Right lobe of liver (tissue), 4 donors: ENCODE measurements at regions not wholly inside any gene's neighbourhood (a gene's known extent, or its start where the extent isn't known, plus 50 kb on each side); places are given as distances from the start of the nearest gene placed in this dataset.

Experiments used
- POLR2A ChIP-seq: fragments of 450-650 bp; IDR thresholded peaks from one replicate; pipeline ENCODE4 v1.6.1; 2017; ENCODE audit warnings: antibody characterized with exemption, mild to moderate bottlenecking
- TF ChIP-seq, protein P1 (sequence below), 4 donors: fragments of 200-600 bp in 3 of 4; fragments of 450-650 bp in 1 of 4; IDR thresholded peaks; one replicate each; pipeline versions ENCODE4 v1.5.1 to v1.8.0; 2016 to 2022; ENCODE audit warnings: antibody characterized with exemption in 4 of 4, mild to moderate bottlenecking in 2 of 4
- donor health status: DM: no; HTN: no; CAD: no.
- donor health status: DM: no; HTN: no; CAD: no.
- donor health status: DM: no; HTN: yes; CAD: no.

DNA sequence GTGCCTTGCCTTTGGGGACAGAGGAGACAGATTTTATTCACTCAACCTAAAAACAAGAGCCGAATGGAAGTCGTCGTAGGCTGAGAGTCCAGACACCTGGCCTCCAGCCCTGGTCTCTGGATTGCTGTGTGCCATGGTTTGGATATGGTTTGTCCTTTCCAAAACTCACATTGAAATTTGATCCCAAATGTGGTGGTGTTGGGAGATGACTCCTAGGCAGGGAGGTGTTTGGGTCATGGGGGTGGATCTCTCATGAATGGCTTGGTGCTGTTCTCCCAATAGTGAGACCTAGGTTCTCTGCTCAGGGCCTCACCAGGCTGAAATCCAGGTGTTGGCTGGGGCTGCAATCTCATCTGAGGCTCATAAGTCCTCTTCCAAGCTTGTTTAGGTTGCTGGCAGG is 75.5 kb downstream of the FOXD2 start:
- TF ChIP-seq, protein P1, sequence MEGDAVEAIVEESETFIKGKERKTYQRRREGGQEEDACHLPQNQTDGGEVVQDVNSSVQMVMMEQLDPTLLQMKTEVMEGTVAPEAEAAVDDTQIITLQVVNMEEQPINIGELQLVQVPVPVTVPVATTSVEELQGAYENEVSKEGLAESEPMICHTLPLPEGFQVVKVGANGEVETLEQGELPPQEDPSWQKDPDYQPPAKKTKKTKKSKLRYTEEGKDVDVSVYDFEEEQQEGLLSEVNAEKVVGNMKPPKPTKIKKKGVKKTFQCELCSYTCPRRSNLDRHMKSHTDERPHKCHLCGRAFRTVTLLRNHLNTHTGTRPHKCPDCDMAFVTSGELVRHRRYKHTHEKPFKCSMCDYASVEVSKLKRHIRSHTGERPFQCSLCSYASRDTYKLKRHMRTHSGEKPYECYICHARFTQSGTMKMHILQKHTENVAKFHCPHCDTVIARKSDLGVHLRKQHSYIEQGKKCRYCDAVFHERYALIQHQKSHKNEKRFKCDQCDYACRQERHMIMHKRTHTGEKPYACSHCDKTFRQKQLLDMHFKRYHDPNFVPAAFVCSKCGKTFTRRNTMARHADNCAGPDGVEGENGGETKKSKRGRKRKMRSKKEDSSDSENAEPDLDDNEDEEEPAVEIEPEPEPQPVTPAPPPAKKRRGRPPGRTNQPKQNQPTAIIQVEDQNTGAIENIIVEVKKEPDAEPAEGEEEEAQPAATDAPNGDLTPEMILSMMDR (IDR thresholded peaks at IDR 0.05): no peak
- no peak for TF ChIP-seq POLR2A
